ENCODE measurements at regions not wholly inside any gene's neighbourhood (a gene's known extent, or its start where the extent isn't known, plus 50 kb on each side); places are given as distances from the start of the nearest gene placed in this dataset.

- TF ChIP-seq CTCF (conservative IDR thresholded peaks at IDR 0.05 in 1 of 2, IDR thresholded peaks at IDR 0.05 in 1 of 2; ENCODE audit: extremely low read depth in 1 of 2, insufficient read depth in 1 of 2, low read depth in 1 of 2, low read length in 2 of 2), result no peak
- no peak for TF ChIP-seq EZH2 (IDR thresholded peaks at IDR 0.05; ENCODE audit: borderline replicate concordance, low read length)
These were observed 206.7 kb upstream of the CAMK1G start for GRCh38 chr1:209376774-209377173.
